ENCODE measurements at regions not wholly inside any gene's neighbourhood (a gene's known extent, or its start where the extent isn't known, plus 50 kb on each side); places are given as distances from the start of the nearest gene placed in this dataset.

DNA sequence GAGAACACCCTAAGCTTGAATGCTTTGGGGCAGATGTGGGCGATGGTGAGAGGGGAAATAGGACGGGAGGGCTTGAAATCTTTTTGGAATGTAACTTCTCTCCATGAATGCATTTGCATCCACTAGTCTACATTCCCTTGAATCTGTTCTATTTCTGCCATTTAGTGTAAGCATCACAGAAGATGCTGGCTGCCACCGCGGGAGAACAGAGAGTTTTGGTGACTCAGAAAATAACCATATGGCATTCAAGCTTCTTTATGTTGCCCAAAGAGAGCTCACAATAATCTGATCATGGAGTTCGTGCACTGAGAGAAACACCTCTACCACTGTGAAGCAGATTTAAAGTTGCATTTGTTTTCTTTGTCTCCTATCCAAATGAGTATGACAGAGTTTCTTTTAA lies 52.6 kb upstream of the OTX2 start:
- no peak for TF ChIP-seq TAF1 (IDR thresholded peaks at IDR 0.05; ENCODE audit: borderline replicate concordance, low read depth, low read length)
- TF ChIP-seq POLR2A (IDR thresholded peaks at IDR 0.05; ENCODE audit: low read depth, low read length): no peak
- no peak for TF ChIP-seq POLR2AphosphoS5 (IDR thresholded peaks at IDR 0.05; ENCODE audit: low read depth, low read length)

All from GM12892 (cell line).